ENCODE measurements at regions not wholly inside any gene's neighbourhood (a gene's known extent, or its start where the extent isn't known, plus 50 kb on each side); places are given as distances from the start of the nearest gene placed in this dataset.

DNA sequence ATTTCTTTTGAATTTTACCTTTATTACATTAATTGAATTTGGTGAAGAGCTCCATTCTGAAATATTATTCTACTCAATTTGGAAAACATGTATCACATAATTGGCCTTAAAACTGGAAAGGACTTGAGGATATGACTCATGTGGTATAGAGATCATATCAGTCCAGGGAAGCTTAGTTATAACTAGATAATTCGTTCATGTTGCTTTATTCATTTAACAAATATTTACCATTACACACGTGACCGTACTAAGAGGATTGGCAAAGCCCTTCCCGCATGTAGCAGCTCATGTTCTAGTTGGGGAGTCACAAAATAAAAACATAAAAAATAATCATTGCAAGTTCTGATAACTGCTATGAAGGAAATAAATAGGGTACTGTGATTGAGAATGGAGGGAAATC is 1816.5 kb downstream of the MAT2B start:
- TF ChIP-seq CTCF (IDR thresholded peaks at IDR 0.05; ENCODE audit: low read depth, low read length, missing input control) (no peak), TAF1 (conservative IDR thresholded peaks at IDR 0.05) (no peak), SP1 (IDR thresholded peaks at IDR 0.05) (no peak), YY1 (IDR thresholded peaks at IDR 0.05) (no peak), MAX (IDR thresholded peaks at IDR 0.05) (no peak), GABPA (IDR thresholded peaks at IDR 0.05 in 1 of 2, conservative IDR thresholded peaks at IDR 0.05 in 1 of 2) (no peak), RAD21 (IDR thresholded peaks at IDR 0.05) (no peak), JUND (IDR thresholded peaks at IDR 0.05) (no peak), EGR1 (IDR thresholded peaks at IDR 0.05; ENCODE audit: low read depth in 2 of 2) (no peak), FOXA1 (IDR thresholded peaks at IDR 0.05) (no peak), HNF4G (IDR thresholded peaks at IDR 0.05) (no peak), HNF4A (conservative IDR thresholded peaks at IDR 0.05) (no peak)
- TF ChIP-seq, protein P1, sequence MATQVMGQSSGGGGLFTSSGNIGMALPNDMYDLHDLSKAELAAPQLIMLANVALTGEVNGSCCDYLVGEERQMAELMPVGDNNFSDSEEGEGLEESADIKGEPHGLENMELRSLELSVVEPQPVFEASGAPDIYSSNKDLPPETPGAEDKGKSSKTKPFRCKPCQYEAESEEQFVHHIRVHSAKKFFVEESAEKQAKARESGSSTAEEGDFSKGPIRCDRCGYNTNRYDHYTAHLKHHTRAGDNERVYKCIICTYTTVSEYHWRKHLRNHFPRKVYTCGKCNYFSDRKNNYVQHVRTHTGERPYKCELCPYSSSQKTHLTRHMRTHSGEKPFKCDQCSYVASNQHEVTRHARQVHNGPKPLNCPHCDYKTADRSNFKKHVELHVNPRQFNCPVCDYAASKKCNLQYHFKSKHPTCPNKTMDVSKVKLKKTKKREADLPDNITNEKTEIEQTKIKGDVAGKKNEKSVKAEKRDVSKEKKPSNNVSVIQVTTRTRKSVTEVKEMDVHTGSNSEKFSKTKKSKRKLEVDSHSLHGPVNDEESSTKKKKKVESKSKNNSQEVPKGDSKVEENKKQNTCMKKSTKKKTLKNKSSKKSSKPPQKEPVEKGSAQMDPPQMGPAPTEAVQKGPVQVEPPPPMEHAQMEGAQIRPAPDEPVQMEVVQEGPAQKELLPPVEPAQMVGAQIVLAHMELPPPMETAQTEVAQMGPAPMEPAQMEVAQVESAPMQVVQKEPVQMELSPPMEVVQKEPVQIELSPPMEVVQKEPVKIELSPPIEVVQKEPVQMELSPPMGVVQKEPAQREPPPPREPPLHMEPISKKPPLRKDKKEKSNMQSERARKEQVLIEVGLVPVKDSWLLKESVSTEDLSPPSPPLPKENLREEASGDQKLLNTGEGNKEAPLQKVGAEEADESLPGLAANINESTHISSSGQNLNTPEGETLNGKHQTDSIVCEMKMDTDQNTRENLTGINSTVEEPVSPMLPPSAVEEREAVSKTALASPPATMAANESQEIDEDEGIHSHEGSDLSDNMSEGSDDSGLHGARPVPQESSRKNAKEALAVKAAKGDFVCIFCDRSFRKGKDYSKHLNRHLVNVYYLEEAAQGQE (IDR thresholded peaks at IDR 0.05) = no peak
- TF ChIP-seq, protein P2, sequence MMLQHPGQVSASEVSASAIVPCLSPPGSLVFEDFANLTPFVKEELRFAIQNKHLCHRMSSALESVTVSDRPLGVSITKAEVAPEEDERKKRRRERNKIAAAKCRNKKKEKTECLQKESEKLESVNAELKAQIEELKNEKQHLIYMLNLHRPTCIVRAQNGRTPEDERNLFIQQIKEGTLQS (IDR thresholded peaks at IDR 0.05) = no peak

All from liver (tissue), 3 donors.